Hematopoietic multipotent progenitor cell treated with erythropoietin and hydrocortisone succinate and interleukin-3 and kit ligand, for 8 days (in vitro differentiated cells): ENCODE measurements at regions not wholly inside any gene's neighbourhood (a gene's known extent, or its start where the extent isn't known, plus 50 kb on each side); places are given as distances from the start of the nearest gene placed in this dataset.
A peak's percentile ranks its signal among the peaks of the same experiment; 100 is the strongest.

Source experiments
- DNase-seq: peaks from one replicate; pipeline ENCODE4 v3.0.0-alpha.2; 2015

DNA sequence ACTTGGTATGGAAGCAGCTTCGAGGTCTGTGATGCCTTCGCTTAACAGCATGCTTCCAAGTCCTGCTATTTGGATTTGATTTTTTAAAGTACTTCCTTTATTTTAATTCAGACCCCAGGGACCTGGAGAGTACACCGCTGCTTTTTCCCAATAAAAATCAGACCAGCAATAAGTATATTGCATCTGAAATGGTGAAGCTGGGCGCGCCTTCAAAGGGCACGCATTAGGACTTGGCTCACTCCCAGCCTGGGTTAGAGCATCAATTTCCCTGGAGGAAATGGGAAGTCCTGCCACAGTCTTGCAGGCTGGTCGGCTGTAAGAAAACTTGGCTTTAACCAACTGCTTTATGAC is 325.1 kb downstream of the RRAGC start:
- no peak for DNase-seq

DNA sequence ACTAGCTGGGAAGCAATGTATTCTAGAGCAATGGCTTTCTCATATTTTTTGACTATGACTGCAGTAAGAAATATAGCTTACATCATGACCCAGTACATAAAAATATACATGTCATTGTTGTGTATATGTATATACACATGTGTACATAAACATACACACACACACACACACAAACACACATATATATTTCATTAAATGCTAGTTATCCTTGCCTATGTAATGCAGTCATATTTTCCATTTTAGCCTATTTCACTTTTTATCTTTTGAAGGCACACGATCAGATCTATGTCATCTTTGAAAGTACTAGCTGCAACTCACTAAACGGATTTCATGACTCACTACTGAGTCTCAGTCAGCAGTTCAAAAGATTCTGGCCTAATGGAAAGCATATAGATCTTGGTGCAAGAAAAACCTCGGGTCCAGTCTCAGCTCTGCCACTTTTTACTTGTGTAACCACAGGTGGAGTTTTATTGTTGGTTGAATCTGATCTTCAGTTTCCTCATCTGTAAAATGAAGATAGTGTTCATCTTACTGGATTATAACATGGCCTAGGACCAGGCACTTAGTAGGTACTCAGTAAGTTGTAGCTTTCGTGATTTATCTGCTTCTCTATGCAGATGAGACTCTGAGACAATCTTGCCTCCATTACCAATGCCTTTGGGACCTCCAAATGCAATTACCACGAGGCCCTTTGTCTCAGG is 325.6 kb downstream of the RRAGC start:
- peak; percentile 10 for DNase-seq

GRCh38 chr1:38530957-38531356 is 328.6 kb downstream of the RRAGC start:
- no peak for DNase-seq

DNA sequence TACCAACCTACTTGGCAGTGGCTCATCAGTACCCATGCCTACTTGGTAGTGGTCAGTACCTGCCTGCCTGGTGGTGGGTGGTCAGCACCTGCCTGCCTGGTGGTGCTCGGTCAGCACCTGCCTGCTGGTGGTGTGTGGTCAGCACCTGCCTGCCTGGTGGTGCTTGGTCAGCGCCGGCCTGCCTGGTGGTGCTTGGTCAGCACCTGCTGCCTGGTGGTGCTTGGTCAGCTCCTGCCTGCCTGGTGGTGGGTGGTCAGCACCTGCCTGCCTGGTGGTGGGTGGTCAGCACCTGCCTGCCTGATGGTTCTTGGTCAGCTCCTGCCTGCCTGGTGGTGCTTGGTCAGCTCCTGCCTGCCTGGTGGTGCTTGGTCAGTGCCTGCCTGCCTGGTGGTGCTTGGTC is 329.6 kb downstream of the RRAGC start:
- DNase-seq = no peak

GRCh38 chr1:38529391-38529790 is 330.2 kb downstream of the RRAGC start:
- DNase-seq = no peak

GRCh38 chr1:38528623-38529022 is 330.9 kb downstream of the RRAGC start:
- DNase-seq = no peak

DNA sequence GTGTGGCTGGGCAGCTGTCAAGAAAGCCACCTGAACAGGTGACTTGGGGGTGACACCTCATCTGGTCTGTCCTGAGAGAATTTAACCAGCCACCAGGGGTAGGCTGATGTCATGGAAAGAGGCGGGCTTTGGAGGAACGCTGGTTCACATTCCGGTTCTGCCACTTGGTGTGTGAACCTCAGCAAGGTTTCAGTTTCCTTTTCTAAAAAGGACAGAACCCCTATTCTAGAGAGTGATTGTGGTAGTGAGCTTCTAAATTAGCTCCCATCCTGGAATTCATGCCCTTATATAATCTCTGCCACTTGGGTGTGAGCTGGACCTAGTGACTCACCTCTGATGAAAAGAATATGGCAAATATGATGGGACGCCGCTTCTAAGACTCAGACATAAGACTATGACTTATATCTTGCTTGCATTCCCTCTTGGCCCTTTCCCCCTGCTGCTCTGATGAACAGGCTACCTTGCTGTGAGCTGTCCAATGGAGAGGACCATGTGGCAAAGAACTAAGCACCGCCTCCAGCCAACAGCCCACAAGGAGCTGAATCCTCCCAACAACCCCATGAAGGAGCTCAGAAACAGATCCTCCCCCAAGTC is 332.1 kb downstream of the RRAGC start:
- DNase-seq = no peak

GRCh38 chr1:38526046-38526445 is 333.5 kb downstream of the RRAGC start:
- DNase-seq = no peak

DNA sequence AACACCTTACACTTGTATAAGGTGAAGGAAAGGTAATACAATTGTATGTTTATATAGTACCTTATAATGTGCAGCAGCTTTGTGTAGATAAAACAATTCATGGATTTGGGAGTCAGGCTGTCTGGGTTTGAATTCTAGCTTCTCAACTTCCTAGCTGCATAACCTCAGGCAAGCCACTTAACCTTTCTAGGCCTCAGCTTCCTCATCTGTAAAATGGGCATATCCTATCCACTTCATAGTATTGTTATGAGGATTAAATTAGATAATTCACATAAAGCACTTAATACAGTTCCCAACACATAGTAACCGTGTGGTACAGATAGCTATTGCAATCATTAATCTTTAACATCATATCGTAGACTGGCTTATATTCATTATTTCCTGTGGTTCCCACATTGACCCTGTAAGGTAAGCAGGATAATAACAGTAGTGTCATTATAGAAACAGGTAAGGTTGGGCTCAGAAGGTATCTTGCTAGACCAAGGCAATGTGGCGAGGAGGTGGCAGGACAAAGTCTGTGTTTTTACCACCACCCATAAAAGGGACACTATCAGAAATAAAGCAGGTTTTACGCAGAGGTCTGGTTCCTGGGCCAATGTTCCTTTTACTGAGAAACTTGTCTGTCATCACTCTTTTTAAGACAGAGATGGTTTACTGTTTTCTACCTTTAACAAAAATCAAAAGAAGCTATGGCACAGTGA is 334.1 kb downstream of the RRAGC start:
- DNase-seq = no peak

GRCh38 chr1:38524025-38524641 is 335.4 kb downstream of the RRAGC start:
- no peak for DNase-seq

GRCh38 chr1:38523568-38523939 is 336.0 kb downstream of the RRAGC start:
- no peak for DNase-seq

DNA sequence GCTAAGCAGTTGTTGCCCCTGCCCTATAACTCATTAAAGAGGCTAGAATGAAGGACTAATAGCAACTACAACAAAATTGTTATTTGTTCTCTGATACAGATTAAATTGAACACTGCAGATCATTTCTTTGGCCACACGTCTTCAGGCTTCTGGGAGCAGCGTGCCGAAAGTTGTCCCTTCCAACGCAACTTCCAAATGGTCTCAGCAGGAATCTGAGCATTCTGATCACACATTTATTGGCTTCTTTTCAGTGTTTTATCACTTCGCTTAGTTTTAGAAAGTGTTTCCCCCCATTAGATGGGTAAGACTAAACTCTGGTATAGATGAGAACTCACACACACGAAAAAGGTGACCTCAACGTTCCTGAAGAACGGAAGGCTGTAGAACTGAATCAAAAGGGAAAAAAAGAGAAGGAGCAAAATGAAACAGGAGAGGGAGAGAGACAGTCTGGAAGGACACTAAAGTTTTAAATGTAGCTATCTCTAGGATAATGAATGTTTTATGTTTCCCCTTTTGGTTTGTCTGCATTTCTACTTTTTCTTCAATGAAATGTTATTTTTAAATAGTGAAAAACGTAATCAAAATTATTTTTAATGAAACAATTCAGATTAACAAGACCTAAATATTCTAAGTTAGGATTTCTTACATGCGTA is 336.5 kb downstream of the RRAGC start:
- no peak for DNase-seq

DNA sequence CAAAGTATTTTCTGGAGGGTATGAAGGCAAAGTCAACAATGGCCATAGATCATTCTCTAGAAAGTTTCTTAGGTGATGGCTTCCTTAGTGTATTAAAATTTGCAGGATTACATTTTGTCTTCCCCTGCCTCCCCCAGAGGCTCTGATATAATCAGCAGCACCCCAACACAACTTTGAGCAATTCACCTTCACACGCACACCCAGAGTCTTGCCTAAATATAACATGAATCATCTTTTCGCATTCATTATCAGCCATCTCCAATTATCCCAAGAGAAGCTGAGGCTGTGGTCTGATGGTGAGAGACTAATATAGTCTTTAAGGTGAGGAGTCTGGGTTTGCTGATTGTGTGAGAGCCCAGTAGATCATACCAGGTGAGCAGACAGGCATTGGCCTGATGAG is 343.0 kb downstream of the RRAGC start:
- no peak for DNase-seq

GRCh38 chr1:38512789-38513188 is 346.8 kb downstream of the RRAGC start:
- no peak for DNase-seq

DNA sequence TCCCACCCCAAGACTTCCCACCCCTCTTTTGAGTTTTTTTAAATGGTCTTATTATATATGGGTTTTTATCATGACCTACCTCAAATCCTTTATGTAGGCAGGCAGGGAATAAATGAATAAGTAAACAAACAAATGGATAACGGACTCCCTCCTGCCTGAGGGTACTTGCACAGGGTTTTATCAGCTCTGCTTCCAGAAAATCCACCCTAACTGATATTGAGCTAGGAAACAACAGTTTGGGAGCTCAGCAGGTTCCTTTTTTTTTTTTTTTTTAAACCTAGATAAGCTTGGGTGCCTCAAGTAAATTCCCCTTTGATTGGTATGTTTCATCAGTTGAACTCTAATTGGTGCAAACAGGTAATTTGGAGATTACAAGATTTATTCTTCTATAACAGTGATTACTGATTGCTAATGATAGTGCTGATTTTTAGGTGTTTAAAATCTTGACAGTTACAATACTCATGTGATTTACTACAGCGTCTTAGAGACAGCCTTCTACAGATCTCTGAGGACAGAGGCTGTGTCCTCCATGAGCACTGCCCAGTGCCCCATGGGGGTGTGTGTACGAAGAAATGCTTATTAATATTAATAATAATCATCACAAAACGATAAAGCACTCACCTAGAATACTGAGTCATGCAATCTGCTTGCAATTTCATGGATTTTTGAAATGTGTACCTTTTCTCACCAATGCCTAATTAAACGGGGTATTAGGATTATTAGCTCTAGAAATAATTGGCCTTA is 347.4 kb downstream of the RRAGC start:
- no peak for DNase-seq

GRCh38 chr1:38508232-38508631 is 351.3 kb downstream of the RRAGC start:
- no peak for DNase-seq

- DNase-seq = no peak
Observed at GRCh38 chr1:38507563-38507962, 352.0 kb downstream of the RRAGC start.

DNA sequence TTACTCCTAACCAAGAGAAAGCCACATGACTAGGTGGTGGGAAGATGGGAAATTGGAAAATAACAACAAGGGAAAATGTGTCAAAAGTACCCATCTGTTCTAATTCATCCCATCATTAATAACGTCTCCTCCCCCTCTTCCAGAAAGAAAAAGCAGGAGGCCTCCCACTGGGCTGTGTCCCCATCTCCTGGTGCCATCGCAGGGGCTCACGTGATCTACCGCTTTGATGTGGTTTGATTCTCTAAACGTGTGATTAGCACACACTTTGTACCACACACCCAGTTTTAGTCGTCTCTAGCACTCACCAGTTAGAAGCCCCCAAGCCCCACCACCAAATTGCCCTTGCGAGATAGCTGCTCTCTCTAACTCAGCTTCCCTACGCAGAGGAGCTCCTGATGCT is 353.6 kb downstream of the RRAGC start:
- DNase-seq = no peak

GRCh38 chr1:38502758-38503157 is 356.8 kb downstream of the RRAGC start:
- DNase-seq = no peak

DNA sequence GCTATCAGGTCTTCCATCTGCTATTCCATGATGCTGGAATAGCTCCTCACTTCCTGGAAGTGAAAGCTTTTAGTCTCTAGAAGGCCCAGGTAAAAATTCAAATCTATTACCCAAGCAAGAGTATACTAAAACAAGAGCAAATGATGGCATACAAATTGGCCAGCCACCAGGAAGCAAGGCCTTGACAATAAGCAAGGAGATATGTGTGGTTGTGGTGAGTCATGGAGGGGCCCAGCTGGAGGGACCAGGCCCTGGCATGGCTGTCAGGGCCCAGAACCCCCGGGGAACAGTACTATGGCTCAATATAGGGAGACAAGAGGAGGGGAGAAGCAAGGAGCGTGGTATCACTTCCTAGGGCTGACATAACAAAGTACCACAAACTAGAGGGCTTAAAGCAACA is 358.7 kb downstream of the RRAGC start:
- DNase-seq = no peak

GRCh38 chr1:38500352-38500751 is 359.2 kb downstream of the RRAGC start:
- no peak for DNase-seq

DNA sequence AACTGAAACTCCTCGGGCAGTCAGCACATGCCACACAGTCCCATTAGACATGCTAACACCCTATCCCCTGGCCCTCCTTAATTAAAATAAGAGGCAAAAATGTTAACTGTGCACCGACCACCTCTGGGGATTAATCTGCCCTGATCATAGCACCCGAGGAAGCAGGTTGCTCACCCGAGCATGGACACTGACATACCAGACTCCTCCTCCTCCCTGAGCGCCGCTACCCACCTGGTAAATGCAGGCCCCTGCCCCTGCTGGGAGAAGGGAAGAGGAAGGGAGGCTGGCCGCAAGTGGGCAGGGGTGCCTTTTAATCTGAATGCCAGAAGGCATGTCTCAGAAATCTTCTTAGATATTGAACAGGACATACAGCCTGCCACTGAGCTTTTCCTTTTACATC is 360.9 kb downstream of the RRAGC start:
- DNase-seq = no peak
